ENCODE measurements at regions not wholly inside any gene's neighbourhood (a gene's known extent, or its start where the extent isn't known, plus 50 kb on each side); places are given as distances from the start of the nearest gene placed in this dataset.

DNA sequence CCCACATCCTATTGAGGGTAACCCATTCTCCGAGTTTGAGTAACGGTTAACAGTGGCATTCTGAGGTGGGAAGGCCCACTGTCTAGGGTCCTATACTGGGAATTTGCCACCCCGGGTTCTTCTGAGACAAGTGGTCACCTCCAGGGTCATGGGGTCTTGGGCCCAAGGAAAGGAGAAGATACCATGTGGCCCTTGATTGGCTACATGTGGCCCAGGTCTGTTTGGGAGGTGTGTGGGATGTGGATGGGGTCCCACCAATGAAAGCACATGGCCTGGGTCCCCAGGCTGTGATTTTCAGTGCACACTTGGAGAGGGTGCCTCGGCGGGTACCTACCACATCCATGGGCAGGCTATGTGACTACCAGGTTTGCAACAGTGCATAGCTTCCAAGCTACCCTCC, 214.4 kb downstream of the UBE3A start:
- Mint-ChIP-seq H3K27ac (no peak overlapping the region), H3K4me1 (no peaks in the 10 kb centered on the region), H3K4me3 (no peak overlapping the region), H3K27me3 (no peaks in the 10 kb centered on the region), H3K9me3 (peaks cover 0 to 13% (median 4%) of the 10 kb centered on the region in 7 donors), H3K36me3 (no peaks in the 10 kb centered on the region)
- no peaks in the 10 kb centered on the region for H3K36me3 ChIP-seq (ENCODE audit: control insufficient read depth, insufficient read depth, low read length)
- H3K27ac ChIP-seq (ENCODE audit: insufficient read depth, low read length, poor library complexity, severe bottlenecking), result no peak overlapping the region
- H3K27me3 ChIP-seq (ENCODE audit: control insufficient read depth, insufficient read depth, low read length), result no peaks in the 10 kb centered on the region
- no peaks in the 10 kb centered on the region for H3K4me1 ChIP-seq (ENCODE audit: control insufficient read depth, insufficient read depth, low read length, poor library complexity, severe bottlenecking)
- no peak overlapping the region for H3K4me3 ChIP-seq (ENCODE audit: low read depth, low read length)
- peaks cover 0 to 45% of the 10 kb centered on the region in 2 experiments for H3K9me3 ChIP-seq (ENCODE audit: control insufficient read depth in 2 of 2, low read length in 2 of 2)
- ATAC-seq (ENCODE audit: low read depth in 2 of 2), result no peak
- DNase-seq, result no peak

DNA sequence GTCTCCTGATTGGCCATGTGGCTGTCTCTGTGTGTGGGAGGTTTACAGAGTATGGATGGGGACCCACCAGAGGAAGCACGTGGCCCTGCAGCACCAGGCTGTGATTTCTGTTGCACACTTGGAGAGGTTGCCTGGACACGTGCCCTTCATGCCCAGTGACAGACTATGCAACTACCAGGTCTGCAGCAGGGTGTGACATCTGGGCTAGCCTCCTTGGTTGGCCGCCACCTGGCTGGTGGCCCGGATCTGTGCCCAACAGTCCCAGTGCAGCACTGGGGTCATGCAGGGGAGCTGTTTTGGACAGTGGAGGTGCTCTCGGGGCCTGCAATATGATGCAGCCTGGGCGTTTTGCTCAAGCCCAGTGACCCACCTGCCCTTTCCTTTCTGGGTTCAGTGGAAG, 212.5 kb downstream of the UBE3A start:
- H3K27ac Mint-ChIP-seq, result no peak overlapping the region
- H3K36me3 Mint-ChIP-seq, result no peaks in the 10 kb centered on the region
- H3K4me3 Mint-ChIP-seq, result no peak overlapping the region
- peaks cover 0 to 16% (median 4%) of the 10 kb centered on the region in 7 donors for H3K9me3 Mint-ChIP-seq
- Histone ChIP-seq H3K36me3 (ENCODE audit: control insufficient read depth, insufficient read depth, low read length) (no peaks in the 10 kb centered on the region), H3K9me3 (ENCODE audit: control insufficient read depth in 2 of 2, low read length in 2 of 2) (peaks cover 0 to 42% of the 10 kb centered on the region in 2 experiments), H3K27me3 (ENCODE audit: control insufficient read depth, insufficient read depth, low read length) (no peaks in the 10 kb centered on the region), H3K27ac (ENCODE audit: insufficient read depth, low read length, poor library complexity, severe bottlenecking) (no peak overlapping the region), H3K4me1 (ENCODE audit: control insufficient read depth, insufficient read depth, low read length, poor library complexity, severe bottlenecking) (no peaks in the 10 kb centered on the region), H3K4me3 (ENCODE audit: low read depth, low read length) (no peak overlapping the region)
- DNase-seq (no peak), ATAC-seq (ENCODE audit: low read depth in 2 of 2) (no peak)
- H3K27me3 Mint-ChIP-seq, result no peaks in the 10 kb centered on the region
- H3K4me1 Mint-ChIP-seq, result no peaks in the 10 kb centered on the region

DNA sequence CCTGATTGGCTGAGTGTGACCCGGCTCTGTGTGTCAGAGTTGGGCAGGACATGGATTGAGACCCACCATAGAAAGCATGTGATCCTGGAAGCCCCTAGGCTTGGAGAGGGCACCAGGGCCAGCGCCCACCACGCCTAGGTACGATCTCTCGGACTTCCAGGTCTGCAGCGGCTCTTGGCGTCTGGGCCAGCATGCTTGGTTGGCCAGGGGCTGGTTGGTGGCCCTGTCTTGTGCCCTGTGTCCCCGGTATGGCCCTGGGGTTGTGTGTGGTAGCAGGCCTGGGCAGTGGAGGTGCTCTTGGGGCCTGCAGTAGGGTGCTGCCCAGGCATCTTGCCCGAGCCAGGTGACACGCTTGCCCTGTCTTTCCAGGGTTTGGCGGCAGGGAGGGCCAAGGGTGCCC, 210.6 kb downstream of the UBE3A start:
- H3K4me3 Mint-ChIP-seq, result no peak overlapping the region

DNA sequence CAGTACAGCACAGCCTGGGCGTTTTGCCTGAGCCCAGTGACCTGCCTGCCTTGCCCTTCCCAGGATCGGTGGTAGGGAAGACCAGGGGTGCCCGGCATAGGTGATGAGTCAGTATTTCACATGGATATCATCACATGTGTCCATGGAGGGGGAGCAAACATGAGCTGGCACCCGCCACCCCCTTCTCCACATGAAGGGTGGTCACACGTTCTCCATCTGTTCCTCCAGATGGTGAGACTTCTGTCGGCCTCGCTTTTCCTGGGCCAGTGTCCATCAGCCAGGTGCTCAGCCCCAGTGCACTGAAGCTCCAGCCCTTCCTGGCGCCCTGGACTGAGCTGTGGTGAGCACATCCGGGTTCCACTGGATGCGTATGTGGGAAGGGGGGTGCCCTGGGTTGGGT, 208.4 kb downstream of the UBE3A start:
- no peaks in the 10 kb centered on the region for H3K27me3 ChIP-seq (ENCODE audit: control insufficient read depth, insufficient read depth, low read length)
- H3K36me3 ChIP-seq (ENCODE audit: control insufficient read depth, insufficient read depth, low read length), result no peaks in the 10 kb centered on the region
- Mint-ChIP-seq H3K9me3 (peaks cover 0 to 15% (median 4%) of the 10 kb centered on the region in 7 donors), H3K4me3 (no peak overlapping the region), H3K4me1 (no peaks in the 10 kb centered on the region), H3K27ac (no peak overlapping the region), H3K36me3 (no peaks in the 10 kb centered on the region), H3K27me3 (no peaks in the 10 kb centered on the region)
- no peak overlapping the region for H3K4me3 ChIP-seq (ENCODE audit: low read depth, low read length)
- no peak for DNase-seq
- no peak for ATAC-seq (ENCODE audit: low read depth in 2 of 2)
- peaks cover 0 to 47% of the 10 kb centered on the region in 2 experiments for H3K9me3 ChIP-seq (ENCODE audit: control insufficient read depth in 2 of 2, low read length in 2 of 2)
- no peaks in the 10 kb centered on the region for H3K4me1 ChIP-seq (ENCODE audit: control insufficient read depth, insufficient read depth, low read length, poor library complexity, severe bottlenecking)
- H3K27ac ChIP-seq (ENCODE audit: insufficient read depth, low read length, poor library complexity, severe bottlenecking), result no peak overlapping the region

More for the DNA sequence above, 210.6 kb downstream of the UBE3A start:
- Mint-ChIP-seq H3K4me1 (no peaks in the 10 kb centered on the region), H3K27ac (no peak overlapping the region), H3K9me3 (peaks cover 0 to 17% (median 2%) of the 10 kb centered on the region in 7 donors), H3K27me3 (no peaks in the 10 kb centered on the region), H3K36me3 (no peaks in the 10 kb centered on the region)
- Histone ChIP-seq H3K4me1 (ENCODE audit: control insufficient read depth, insufficient read depth, low read length, poor library complexity, severe bottlenecking) (no peaks in the 10 kb centered on the region), H3K36me3 (ENCODE audit: control insufficient read depth, insufficient read depth, low read length) (no peaks in the 10 kb centered on the region), H3K9me3 (ENCODE audit: control insufficient read depth in 2 of 2, low read length in 2 of 2) (peaks cover 0 to 46% of the 10 kb centered on the region in 2 experiments), H3K27ac (ENCODE audit: insufficient read depth, low read length, poor library complexity, severe bottlenecking) (no peak overlapping the region), H3K4me3 (ENCODE audit: low read depth, low read length) (no peak overlapping the region), H3K27me3 (ENCODE audit: control insufficient read depth, insufficient read depth, low read length) (no peaks in the 10 kb centered on the region)
- no peak for ATAC-seq (ENCODE audit: low read depth in 2 of 2)
- DNase-seq, result no peak

DNA sequence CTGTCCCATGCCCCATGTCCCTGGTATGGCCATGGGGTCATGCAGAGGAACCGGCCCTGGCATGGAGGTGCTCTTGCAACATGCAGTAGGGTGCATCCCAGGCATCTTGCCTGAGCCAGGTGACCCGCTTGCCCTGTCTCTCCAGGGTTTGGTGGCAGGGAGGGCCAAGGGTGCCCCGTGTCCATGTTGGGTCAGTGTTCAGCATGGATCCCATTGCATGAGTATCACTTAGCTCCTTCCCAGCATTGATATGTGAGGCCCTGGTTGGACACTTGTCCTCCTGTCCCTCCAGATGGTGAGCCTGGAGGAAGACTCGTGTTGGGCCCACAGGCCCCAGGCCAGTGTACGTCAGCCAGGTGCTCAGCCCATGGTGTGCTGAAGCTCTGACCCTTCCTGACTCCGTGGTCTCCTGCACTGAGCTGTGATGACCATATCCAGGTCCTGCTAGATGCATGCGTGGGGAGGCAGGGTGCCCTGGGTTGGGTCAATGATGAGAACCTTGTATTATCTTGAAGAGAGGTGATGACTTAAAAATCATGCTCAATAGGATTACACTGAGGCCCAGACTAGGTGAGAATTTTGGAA, 205.0 kb downstream of the UBE3A start:
- Histone ChIP-seq H3K36me3 (ENCODE audit: control insufficient read depth, insufficient read depth, low read length) (no peaks in the 10 kb centered on the region), H3K9me3 (ENCODE audit: control insufficient read depth in 2 of 2, low read length in 2 of 2) (peaks cover 0 to 47% of the 10 kb centered on the region in 2 experiments), H3K4me3 (ENCODE audit: low read depth, low read length) (no peak overlapping the region), H3K4me1 (ENCODE audit: control insufficient read depth, insufficient read depth, low read length, poor library complexity, severe bottlenecking) (no peaks in the 10 kb centered on the region), H3K27ac (ENCODE audit: insufficient read depth, low read length, poor library complexity, severe bottlenecking) (no peak overlapping the region), H3K27me3 (ENCODE audit: control insufficient read depth, insufficient read depth, low read length) (no peaks in the 10 kb centered on the region)
- Mint-ChIP-seq H3K4me1 (no peaks in the 10 kb centered on the region), H3K27me3 (no peaks in the 10 kb centered on the region), H3K4me3 (no peak overlapping the region), H3K9me3 (peaks cover 0 to 21% (median 4%) of the 10 kb centered on the region in 7 donors), H3K27ac (no peak overlapping the region), H3K36me3 (no peaks in the 10 kb centered on the region)
- no peak for DNase-seq
- ATAC-seq (ENCODE audit: low read depth in 2 of 2), result no peak

DNA sequence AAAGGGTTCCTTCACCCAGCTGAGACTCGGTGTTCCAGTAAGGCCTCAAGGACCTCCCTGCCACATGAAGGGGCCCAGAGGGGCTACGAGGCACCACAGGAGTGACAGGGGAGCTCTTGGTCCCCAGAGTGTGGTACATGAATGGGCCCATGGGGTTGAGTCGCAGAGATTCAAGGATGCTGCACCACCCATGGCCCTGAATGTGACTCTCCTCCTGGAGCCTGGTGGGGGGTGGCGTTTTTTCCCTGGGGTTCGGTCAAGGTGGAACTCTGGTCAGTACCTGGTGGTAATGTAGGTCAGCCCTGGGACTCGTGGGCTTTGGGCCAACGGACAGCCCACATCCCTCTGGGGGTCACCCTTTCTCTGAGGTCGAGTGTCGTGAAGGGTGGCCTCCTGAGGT, 204.0 kb downstream of the UBE3A start:
- no peaks in the 10 kb centered on the region for H3K27me3 ChIP-seq (ENCODE audit: control insufficient read depth, insufficient read depth, low read length)
- H3K9me3 ChIP-seq (ENCODE audit: control insufficient read depth in 2 of 2, low read length in 2 of 2), result peaks cover 0 to 57% of the 10 kb centered on the region in 2 experiments
- H3K36me3 ChIP-seq (ENCODE audit: control insufficient read depth, insufficient read depth, low read length), result no peaks in the 10 kb centered on the region
- peaks cover 0 to 18% (median 4%) of the 10 kb centered on the region in 7 donors for H3K9me3 Mint-ChIP-seq
- H3K36me3 Mint-ChIP-seq, result no peaks in the 10 kb centered on the region
- DNase-seq (no peak), ATAC-seq (ENCODE audit: low read depth in 2 of 2) (no peak)
- no peak overlapping the region for H3K27ac ChIP-seq (ENCODE audit: insufficient read depth, low read length, poor library complexity, severe bottlenecking)
- H3K4me1 ChIP-seq (ENCODE audit: control insufficient read depth, insufficient read depth, low read length, poor library complexity, severe bottlenecking), result no peaks in the 10 kb centered on the region
- H3K27me3 Mint-ChIP-seq, result no peaks in the 10 kb centered on the region
- H3K4me3 ChIP-seq (ENCODE audit: low read depth, low read length), result no peak overlapping the region
- no peaks in the 10 kb centered on the region for H3K4me1 Mint-ChIP-seq
- H3K27ac Mint-ChIP-seq, result no peak overlapping the region
- H3K4me3 Mint-ChIP-seq, result no peak overlapping the region

DNA sequence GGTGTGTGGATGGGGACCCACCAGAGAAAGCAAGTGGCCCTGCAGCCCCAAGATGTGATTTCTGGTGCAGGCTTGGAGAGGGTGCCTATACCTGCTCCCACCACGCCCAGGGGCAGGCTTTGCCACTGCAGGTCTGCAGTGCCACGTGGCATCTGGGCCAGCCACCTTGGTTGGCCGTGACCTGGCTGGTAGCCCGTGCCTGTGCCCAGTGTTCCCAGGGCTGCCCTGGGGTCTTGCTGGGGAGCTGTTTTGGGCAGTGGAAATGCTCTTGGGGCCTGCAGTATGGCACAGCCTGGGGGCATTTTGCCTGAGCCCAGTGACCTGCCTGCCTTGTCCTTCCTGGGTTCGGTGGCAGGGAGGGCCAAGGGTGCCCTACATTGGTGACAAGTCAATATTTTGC, 203.4 kb downstream of the UBE3A start:
- ATAC-seq (ENCODE audit: low read depth in 2 of 2), result no peak
- H3K36me3 Mint-ChIP-seq, result no peaks in the 10 kb centered on the region
- no peaks in the 10 kb centered on the region for H3K27me3 ChIP-seq (ENCODE audit: control insufficient read depth, insufficient read depth, low read length)
- H3K4me3 ChIP-seq (ENCODE audit: low read depth, low read length), result no peak overlapping the region
- H3K36me3 ChIP-seq (ENCODE audit: control insufficient read depth, insufficient read depth, low read length), result no peaks in the 10 kb centered on the region
- H3K4me3 Mint-ChIP-seq, result no peak overlapping the region
- H3K9me3 Mint-ChIP-seq, result peaks cover 0 to 16% (median 4%) of the 10 kb centered on the region in 7 donors
- no peaks in the 10 kb centered on the region for H3K27me3 Mint-ChIP-seq
- no peak for DNase-seq
- H3K4me1 ChIP-seq (ENCODE audit: control insufficient read depth, insufficient read depth, low read length, poor library complexity, severe bottlenecking), result no peaks in the 10 kb centered on the region
- no peak overlapping the region for H3K27ac ChIP-seq (ENCODE audit: insufficient read depth, low read length, poor library complexity, severe bottlenecking)
- no peak overlapping the region for H3K27ac Mint-ChIP-seq
- H3K4me1 Mint-ChIP-seq, result no peaks in the 10 kb centered on the region
- H3K9me3 ChIP-seq (ENCODE audit: control insufficient read depth in 2 of 2, low read length in 2 of 2), result peaks cover 0 to 57% of the 10 kb centered on the region in 2 experiments

DNA sequence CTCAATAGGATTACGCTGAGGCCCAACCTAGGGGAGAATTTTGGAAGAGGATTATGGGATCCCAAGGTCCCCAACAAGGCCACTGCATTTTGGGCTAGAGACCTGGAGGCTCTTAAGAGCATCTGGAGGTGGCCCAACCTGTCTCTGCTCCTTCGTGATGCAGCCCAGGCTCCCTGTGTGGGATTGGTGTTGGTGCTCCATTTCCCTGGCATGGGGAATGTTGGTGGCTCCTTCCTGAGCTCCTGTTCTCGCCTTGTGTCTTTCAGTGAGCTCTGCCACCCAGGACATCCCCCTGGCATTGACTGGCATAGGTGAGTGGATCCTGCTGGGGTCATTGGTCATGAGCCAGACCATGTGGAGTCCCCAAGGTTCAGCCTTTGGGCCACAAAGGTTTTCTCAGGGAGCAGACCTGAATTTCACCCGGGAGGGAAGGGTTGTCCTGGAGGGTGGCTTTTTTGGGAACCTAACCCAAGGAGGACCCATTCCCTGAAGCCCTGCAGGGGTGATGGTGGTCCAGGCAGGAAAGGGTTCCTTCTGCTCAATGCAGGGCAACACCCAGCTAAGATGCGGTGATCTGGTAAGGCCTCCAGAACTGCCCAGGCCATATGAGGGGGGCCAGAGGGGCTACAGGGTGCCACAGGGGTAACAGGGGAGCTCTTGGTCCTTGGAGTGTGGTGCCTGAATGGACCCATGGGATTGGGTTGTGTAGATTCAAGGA, 202.5 kb downstream of the UBE3A start:
- peaks cover 0 to 62% of the 10 kb centered on the region in 2 experiments for H3K9me3 ChIP-seq (ENCODE audit: control insufficient read depth in 2 of 2, low read length in 2 of 2)
- no peak overlapping the region for H3K4me3 ChIP-seq (ENCODE audit: low read depth, low read length)
- no peak overlapping the region for H3K27ac ChIP-seq (ENCODE audit: insufficient read depth, low read length, poor library complexity, severe bottlenecking)
- H3K36me3 ChIP-seq (ENCODE audit: control insufficient read depth, insufficient read depth, low read length), result no peaks in the 10 kb centered on the region
- no peak overlapping the region for H3K4me3 Mint-ChIP-seq
- ATAC-seq (ENCODE audit: low read depth in 2 of 2) (no peak), DNase-seq (no peak)
- no peak overlapping the region for H3K27ac Mint-ChIP-seq
- H3K36me3 Mint-ChIP-seq, result no peaks in the 10 kb centered on the region
- H3K4me1 Mint-ChIP-seq, result no peaks in the 10 kb centered on the region
- H3K9me3 Mint-ChIP-seq, result peaks cover 0 to 16% (median 2%) of the 10 kb centered on the region in 7 donors
- H3K27me3 Mint-ChIP-seq, result no peaks in the 10 kb centered on the region
- no peaks in the 10 kb centered on the region for H3K27me3 ChIP-seq (ENCODE audit: control insufficient read depth, insufficient read depth, low read length)
- no peaks in the 10 kb centered on the region for H3K4me1 ChIP-seq (ENCODE audit: control insufficient read depth, insufficient read depth, low read length, poor library complexity, severe bottlenecking)
